GM12873 (cell line): ENCODE measurements at regions not wholly inside any gene's neighbourhood (a gene's known extent, or its start where the extent isn't known, plus 50 kb on each side); places are given as distances from the start of the nearest gene placed in this dataset.

Experiments
- CTCF ChIP-seq: IDR thresholded peaks from 2 replicates; pipeline ENCODE4 v1.5.1; 2012; ENCODE audit warnings: low read depth, mild to moderate bottlenecking, moderate library complexity, low read length, control low read depth; ENCODE audit not compliant: insufficient read depth; ENCODE audit errors: missing control alignments

GRCh38 chr5:17148481-17148880, 69.0 kb upstream of the BASP1 start:
- TF ChIP-seq CTCF: no peak

GRCh38 chr5:17149786-17150185, 67.6 kb upstream of the BASP1 start:
- no peak for TF ChIP-seq CTCF

GRCh38 chr5:17150531-17150930, 66.9 kb upstream of the BASP1 start:
- no peak for TF ChIP-seq CTCF

GRCh38 chr5:17151686-17152085, 65.7 kb upstream of the BASP1 start:
- TF ChIP-seq CTCF: no peak

GRCh38 chr5:17154211-17154996, 63.0 kb upstream of the BASP1 start:
- no peak for TF ChIP-seq CTCF

- TF ChIP-seq CTCF: no peak
Measured at GRCh38 chr5:17156463-17156862, 61.0 kb upstream of the BASP1 start.

- TF ChIP-seq CTCF: no peak
Measured at GRCh38 chr5:17157294-17157693, 60.1 kb upstream of the BASP1 start.
